ENCODE measurements at regions not wholly inside any gene's neighbourhood (a gene's known extent, or its start where the extent isn't known, plus 50 kb on each side); places are given as distances from the start of the nearest gene placed in this dataset.

GRCh38 chr2:221044781-221045180, 527.3 kb downstream of the EPHA4 start:
- H3K27ac ChIP-seq: no peak overlapping the region
- intact Hi-C loops (cut with DNase I; ENCODE audit: low total_unique reads): no loop called here
- no peak overlapping the region for H3K4me3 ChIP-seq
- no peaks in the 10 kb centered on the region for H3K36me3 ChIP-seq
- no peaks in the 10 kb centered on the region for H3K27me3 ChIP-seq
- peaks cover 0 to 3% (median 0%) of the 10 kb centered on the region in 4 donors for H3K4me1 ChIP-seq
- DNase-seq: no peak
- no peak for TF ChIP-seq POLR2A (IDR thresholded peaks at IDR 0.05)
- no peak for TF ChIP-seq POLR2AphosphoS5 (IDR thresholded peaks at IDR 0.05)
- no peak for TF ChIP-seq CTCF (IDR thresholded peaks at IDR 0.05)
- no peak for TF ChIP-seq EP300 (IDR thresholded peaks at IDR 0.05)
- H3K9me3 ChIP-seq: no peaks in the 10 kb centered on the region
- WGBS, 5 donors: 71 to 93% (median 93%) methylated on average over 5 of the region's 5 CpGs

DNA sequence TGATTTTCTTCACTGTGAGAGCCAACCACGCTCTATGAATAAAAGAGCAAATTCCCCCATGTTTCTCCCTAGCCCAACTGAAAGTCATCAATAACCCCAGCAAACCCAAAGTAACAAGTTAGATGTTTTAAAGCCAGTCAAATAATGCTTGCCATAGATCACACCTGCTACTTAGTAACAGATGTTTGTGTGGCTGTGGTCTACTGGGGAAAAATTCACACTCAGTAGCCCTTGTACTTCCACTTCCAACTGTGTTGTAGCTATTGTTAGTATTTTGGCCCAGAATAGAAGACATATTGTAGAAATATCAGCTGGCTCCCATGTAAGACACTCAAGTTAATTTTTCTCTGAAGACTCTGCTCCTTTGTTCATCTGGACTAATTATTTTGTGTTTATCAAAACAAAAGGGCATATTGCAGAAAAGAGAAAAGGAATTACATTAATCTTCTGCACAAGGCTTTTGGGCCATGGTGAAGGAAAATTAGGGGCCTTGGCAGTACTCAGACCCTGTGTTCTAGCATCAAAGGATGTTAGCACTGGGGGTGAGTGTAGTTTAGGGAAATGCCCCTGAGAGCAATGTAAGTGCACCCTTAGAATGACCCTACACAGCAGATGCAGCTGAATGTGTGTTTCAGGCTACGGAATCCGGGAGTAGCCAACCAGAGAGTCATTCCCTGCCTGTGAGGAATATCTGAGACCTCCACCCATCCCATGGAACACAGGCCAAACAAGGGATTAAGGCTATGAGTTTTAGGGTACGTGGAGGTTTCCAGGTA, 521.9 kb downstream of the EPHA4 start:
- Histone ChIP-seq H3K27me3 (no peaks in the 10 kb centered on the region), H3K36me3 (no peaks in the 10 kb centered on the region), H3K9me3 (no peaks in the 10 kb centered on the region), H3K4me1 (peaks cover 0 to 3% (median 0%) of the 10 kb centered on the region in 4 donors), H3K4me3 (no peak overlapping the region), H3K27ac (no peak overlapping the region)
- 64 to 86% (median 77%) methylated on average over 4 of the region's 4 CpGs for WGBS, 5 donors
- no peak for DNase-seq
- intact Hi-C loops (cut with DNase I; ENCODE audit: low total_unique reads): no loop called here
- TF ChIP-seq CTCF (IDR thresholded peaks at IDR 0.05) (no peak), POLR2AphosphoS5 (IDR thresholded peaks at IDR 0.05) (no peak), EP300 (IDR thresholded peaks at IDR 0.05) (no peak), POLR2A (IDR thresholded peaks at IDR 0.05) (no peak)

- Histone ChIP-seq H3K27me3 (no peaks in the 10 kb centered on the region), H3K36me3 (no peaks in the 10 kb centered on the region), H3K27ac (no peak overlapping the region), H3K9me3 (no peaks in the 10 kb centered on the region), H3K4me1 (peaks cover 0 to 3% (median 0%) of the 10 kb centered on the region in 4 donors), H3K4me3 (no peak overlapping the region)
- intact Hi-C loops (cut with DNase I; ENCODE audit: low total_unique reads): no loop called here
- WGBS, 5 donors: 90 to 94% (median 92%) methylated on average over 8 of the region's 8 CpGs
- TF ChIP-seq POLR2AphosphoS5 (IDR thresholded peaks at IDR 0.05): no peak
- TF ChIP-seq CTCF (IDR thresholded peaks at IDR 0.05): no peak
- no peak for TF ChIP-seq POLR2A (IDR thresholded peaks at IDR 0.05)
- TF ChIP-seq EP300 (IDR thresholded peaks at IDR 0.05): no peak
- no peak for DNase-seq
Measured at GRCh38 chr2:221051162-221051561, 520.9 kb downstream of the EPHA4 start.

GRCh38 chr2:221060376-221060775, 511.7 kb downstream of the EPHA4 start:
- no peak overlapping the region for H3K27ac ChIP-seq
- no peak for DNase-seq
- H3K27me3 ChIP-seq: no peaks in the 10 kb centered on the region
- H3K9me3 ChIP-seq: no peaks in the 10 kb centered on the region
- H3K36me3 ChIP-seq: no peaks in the 10 kb centered on the region
- H3K4me1 ChIP-seq: no peaks in the 10 kb centered on the region
- no peak overlapping the region for H3K4me3 ChIP-seq
- intact Hi-C loops (cut with DNase I; ENCODE audit: low total_unique reads): no loop called here
- no peak for TF ChIP-seq POLR2AphosphoS5 (IDR thresholded peaks at IDR 0.05)
- TF ChIP-seq EP300 (IDR thresholded peaks at IDR 0.05): no peak
- no peak for TF ChIP-seq CTCF (IDR thresholded peaks at IDR 0.05)
- TF ChIP-seq POLR2A (IDR thresholded peaks at IDR 0.05): no peak
